GM12892 (cell line): ENCODE measurements at regions not wholly inside any gene's neighbourhood (a gene's known extent, or its start where the extent isn't known, plus 50 kb on each side); places are given as distances from the start of the nearest gene placed in this dataset.

Source experiments
- POLR2A ChIP-seq: IDR thresholded peaks from 2 replicates; pipeline ENCODE4 v1.6.1; 2011; ENCODE audit warnings: low read depth, low read length, control low read depth
- POLR2AphosphoS5 ChIP-seq: IDR thresholded peaks from 2 replicates; pipeline ENCODE4 v1.6.1; 2011; ENCODE audit warnings: low read depth, low read length, control low read depth
- TAF1 ChIP-seq: IDR thresholded peaks from 2 replicates; pipeline ENCODE4 v1.6.1; 2011; ENCODE audit warnings: low read depth, mild to moderate bottlenecking, control low read depth, low read length, borderline replicate concordance

- no peak for TF ChIP-seq TAF1
- TF ChIP-seq POLR2AphosphoS5: no peak
- TF ChIP-seq POLR2A: no peak
Observed at GRCh38 chr2:41489638-41490037, 558.2 kb upstream of the PKDCC start.
